Stimulated activated memory B cell treated with anti-CD40 and anti-IgM and Interleukin-4, amounts not matched to agents 10 μg/mL and 1 μg/mL and 100 μg/mL, for 72 hours (primary cell): ENCODE measurements at regions not wholly inside any gene's neighbourhood (a gene's known extent, or its start where the extent isn't known, plus 50 kb on each side); places are given as distances from the start of the nearest gene placed in this dataset.

Experiments
- ATAC-seq: fragments of 150-1000 bp; cut with Tn5 transposase; 2 replicates; pipeline ENCODE4 v1.10.0; 2021
- H3K27ac Mint-ChIP-seq: one replicate; pipeline ENCODE4 v1.8.0; 2022; ENCODE audit warnings: mild to moderate bottlenecking, mixed read lengths
- H3K27me3 Mint-ChIP-seq: one replicate; pipeline ENCODE4 v1.8.0; 2022; ENCODE audit warnings: mixed read lengths
- H3K36me3 Mint-ChIP-seq: one replicate; pipeline ENCODE4 v1.8.0; 2022; ENCODE audit warnings: mixed read lengths
- H3K4me1 Mint-ChIP-seq: one replicate; pipeline ENCODE4 v1.8.0; 2022; ENCODE audit warnings: mixed read lengths
- H3K4me3 Mint-ChIP-seq: one replicate; pipeline ENCODE4 v1.8.0; 2022; ENCODE audit warnings: mild to moderate bottlenecking, moderate library complexity, mixed read lengths
- H3K9me3 Mint-ChIP-seq: one replicate; pipeline ENCODE4 v1.8.0; 2022; ENCODE audit warnings: mixed read lengths

DNA sequence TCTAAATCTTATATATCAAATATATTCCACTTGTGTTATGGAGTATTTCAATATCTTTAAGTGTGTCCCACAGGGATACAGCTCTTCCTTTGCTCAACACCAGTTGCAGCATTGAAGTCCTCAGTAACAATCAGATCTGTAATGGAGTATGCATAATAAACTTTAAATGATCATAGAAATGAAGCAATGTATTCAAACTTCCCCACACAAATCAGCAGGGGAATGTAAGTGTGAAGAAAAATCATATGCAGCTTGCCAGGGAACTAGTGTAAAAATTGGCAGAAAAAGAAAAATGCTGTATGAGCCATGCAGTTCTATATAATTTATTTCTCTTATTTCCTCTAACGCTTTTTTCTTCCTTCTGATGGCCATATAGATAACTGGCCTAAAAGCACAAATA, 444.3 kb upstream of the VSTM2A start:
- Mint-ChIP-seq H3K4me1 (no peaks in the 10 kb centered on the region), H3K9me3 (peaks cover 3% of the 10 kb centered on the region), H3K27me3 (no peaks in the 10 kb centered on the region), H3K4me3 (no peak overlapping the region), H3K27ac (no peak overlapping the region), H3K36me3 (no peaks in the 10 kb centered on the region)
- ATAC-seq = no peak

DNA sequence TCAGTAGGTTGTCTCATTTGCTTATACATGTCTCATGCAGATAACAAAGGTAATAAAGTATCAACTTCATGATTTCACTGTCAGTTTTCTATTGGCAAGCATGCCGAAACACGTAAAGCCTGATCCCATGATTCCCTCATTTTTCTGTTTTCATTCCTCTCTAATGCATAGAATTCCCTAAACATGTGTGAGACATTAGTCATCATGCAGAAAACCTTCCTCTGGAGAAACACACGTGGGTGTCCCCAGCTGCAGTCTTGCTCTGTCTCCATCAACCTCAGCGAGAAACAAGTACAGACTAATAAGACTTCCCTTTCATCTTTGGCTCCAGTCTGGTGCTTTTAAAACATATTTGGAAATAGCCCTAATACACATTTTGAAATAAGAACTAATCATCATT, 432.7 kb upstream of the VSTM2A start:
- Mint-ChIP-seq H3K36me3 (no peaks in the 10 kb centered on the region), H3K27me3 (no peaks in the 10 kb centered on the region), H3K4me1 (no peaks in the 10 kb centered on the region), H3K9me3 (peaks cover 2% of the 10 kb centered on the region), H3K27ac (no peak overlapping the region), H3K4me3 (no peak overlapping the region)
- ATAC-seq = no peak

DNA sequence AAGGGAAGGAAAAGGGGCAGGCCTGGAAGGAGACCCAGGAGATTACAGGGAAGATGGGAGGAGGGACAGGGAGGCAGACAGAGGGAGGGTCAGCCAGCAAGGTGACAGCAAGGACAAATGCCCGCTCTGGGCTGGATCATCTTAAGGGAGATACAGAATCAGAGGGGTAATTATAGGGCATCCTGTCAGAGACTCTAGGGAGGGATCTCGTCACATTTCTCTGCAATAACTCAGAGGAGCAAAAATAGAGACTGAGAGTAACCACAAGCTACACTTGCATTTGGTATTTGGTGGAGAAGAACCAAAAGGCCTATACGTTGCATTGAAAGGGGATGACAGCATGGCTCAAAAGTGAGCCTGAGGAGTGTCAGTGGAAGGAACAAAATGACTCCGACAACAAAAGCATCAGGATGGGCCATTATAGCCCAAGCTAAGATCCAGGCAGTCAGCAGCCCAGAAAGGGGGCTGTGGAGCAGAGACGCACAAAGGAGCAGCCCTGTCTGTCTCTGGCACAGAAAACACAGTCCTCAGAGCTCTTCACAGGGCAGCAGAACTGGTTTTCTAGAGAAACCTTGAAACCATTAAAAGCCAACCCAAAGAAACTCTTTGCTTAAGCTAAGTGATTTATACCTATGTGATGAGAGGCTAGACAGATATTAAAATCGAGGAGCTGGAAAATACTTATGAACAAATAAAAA, 430.2 kb upstream of the VSTM2A start:
- Mint-ChIP-seq H3K4me3 (no peak overlapping the region), H3K4me1 (no peaks in the 10 kb centered on the region), H3K9me3 (peaks cover 2% of the 10 kb centered on the region), H3K36me3 (no peaks in the 10 kb centered on the region), H3K27me3 (no peaks in the 10 kb centered on the region), H3K27ac (no peak overlapping the region)
- ATAC-seq = peak; percentile 34

DNA sequence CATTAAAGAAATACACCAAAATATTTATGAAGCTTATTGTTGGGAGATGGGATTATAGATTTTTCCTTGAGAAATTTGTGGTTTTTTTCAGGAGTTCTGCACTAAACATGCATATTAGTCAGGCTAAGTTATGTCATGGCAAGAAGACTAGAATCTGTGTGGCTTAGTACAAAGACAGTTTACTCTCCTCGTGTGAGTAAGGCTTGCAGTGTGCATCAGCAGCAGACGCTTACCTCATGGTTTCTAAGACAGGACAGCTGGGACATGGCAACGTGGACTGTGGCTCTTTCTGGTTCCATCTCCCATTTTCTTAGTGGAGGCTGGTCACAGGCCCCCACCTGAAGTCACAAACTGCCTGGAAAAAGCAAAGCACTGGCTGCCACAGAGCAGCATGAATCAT, 429.6 kb upstream of the VSTM2A start:
- no peak overlapping the region for H3K27ac Mint-ChIP-seq
- no peaks in the 10 kb centered on the region for H3K4me1 Mint-ChIP-seq
- H3K4me3 Mint-ChIP-seq = no peak overlapping the region
- H3K27me3 Mint-ChIP-seq = no peaks in the 10 kb centered on the region
- ATAC-seq = no peak
- peaks cover 6% of the 10 kb centered on the region for H3K9me3 Mint-ChIP-seq
- no peaks in the 10 kb centered on the region for H3K36me3 Mint-ChIP-seq

DNA sequence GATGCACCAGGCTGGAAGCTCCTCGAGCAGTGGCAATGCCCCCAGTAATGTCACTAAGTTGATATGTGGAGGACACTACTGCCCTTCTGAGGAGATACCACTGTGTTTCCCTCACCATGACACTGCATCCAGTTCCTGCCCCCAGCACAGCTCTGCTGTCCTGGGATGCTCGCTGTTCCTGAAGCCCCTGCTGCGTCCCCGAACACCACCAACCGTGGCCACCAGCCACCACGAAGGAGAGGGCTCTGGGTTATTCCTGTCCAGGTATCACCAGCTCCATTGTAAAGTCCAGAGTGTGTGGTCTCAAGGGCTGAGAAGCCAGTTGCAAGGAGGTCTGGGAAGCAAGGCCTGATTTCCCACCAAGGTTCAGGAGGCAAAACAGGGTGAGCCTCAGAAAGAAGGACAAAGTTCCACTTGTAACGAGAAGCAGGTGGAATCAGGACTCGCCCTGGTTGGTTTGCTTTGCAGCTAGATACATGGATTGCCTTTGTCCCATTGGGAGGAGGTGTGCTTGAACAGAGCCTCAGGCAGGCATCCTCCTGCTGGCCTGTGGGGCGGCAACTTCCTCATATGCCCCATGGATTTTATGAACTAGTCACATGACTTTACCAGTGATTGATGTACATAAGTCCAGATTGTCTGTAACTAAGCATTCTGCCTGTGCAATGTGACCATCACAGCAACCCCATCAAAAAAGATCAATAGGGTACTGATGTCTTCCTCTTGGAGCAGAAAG, 427.0 kb upstream of the VSTM2A start:
- Mint-ChIP-seq H3K9me3 (peaks cover 5% of the 10 kb centered on the region), H3K4me3 (no peak overlapping the region), H3K36me3 (no peaks in the 10 kb centered on the region), H3K27ac (no peak overlapping the region), H3K27me3 (no peaks in the 10 kb centered on the region), H3K4me1 (no peaks in the 10 kb centered on the region)
- no peak for ATAC-seq

DNA sequence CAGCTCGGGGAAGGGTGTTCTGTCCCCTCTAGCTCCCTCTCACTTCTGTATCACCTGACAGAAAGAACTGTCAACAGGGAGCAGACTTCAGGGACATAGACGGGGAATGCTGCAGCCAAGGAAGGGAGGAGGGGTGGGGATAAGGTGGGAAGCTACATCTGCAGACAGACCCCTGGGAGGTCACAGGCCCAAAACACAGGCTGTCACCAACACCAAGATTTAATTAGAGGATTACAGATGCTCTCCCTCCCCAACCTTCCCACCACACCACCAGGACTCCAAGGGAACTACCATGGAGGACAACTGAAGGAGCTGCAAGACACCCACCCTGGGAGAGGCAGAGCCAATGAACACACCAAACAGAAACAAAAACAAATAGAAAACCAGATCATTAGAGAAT, 425.2 kb upstream of the VSTM2A start:
- H3K27ac Mint-ChIP-seq = no peak overlapping the region
- no peaks in the 10 kb centered on the region for H3K4me1 Mint-ChIP-seq
- no peaks in the 10 kb centered on the region for H3K36me3 Mint-ChIP-seq
- H3K4me3 Mint-ChIP-seq = no peak overlapping the region
- no peaks in the 10 kb centered on the region for H3K27me3 Mint-ChIP-seq
- H3K9me3 Mint-ChIP-seq = peaks cover 5% of the 10 kb centered on the region
- ATAC-seq = no peak

DNA sequence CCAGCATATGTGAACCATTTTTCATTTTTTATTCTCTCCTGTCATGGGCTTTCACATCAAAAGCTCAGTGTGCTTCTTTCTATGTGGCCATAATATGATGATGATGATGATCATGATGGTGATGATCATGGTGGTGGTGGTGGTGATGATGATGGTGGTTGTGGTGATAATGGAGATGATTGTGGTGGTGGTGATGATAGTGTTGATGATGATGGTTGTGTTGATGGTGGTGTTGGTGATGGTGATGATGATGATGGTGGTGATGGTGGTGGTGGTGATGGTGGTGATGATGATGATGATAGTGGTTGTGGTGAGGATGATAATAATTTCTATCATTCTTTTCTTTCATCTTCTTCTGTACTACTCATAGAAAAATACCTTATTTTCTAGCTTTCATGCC, 413.1 kb upstream of the VSTM2A start:
- no peak for ATAC-seq
- no peaks in the 10 kb centered on the region for H3K4me1 Mint-ChIP-seq
- H3K9me3 Mint-ChIP-seq = peaks cover 19% of the 10 kb centered on the region
- H3K4me3 Mint-ChIP-seq = no peak overlapping the region
- no peak overlapping the region for H3K27ac Mint-ChIP-seq
- H3K36me3 Mint-ChIP-seq = no peaks in the 10 kb centered on the region
- H3K27me3 Mint-ChIP-seq = no peaks in the 10 kb centered on the region

DNA sequence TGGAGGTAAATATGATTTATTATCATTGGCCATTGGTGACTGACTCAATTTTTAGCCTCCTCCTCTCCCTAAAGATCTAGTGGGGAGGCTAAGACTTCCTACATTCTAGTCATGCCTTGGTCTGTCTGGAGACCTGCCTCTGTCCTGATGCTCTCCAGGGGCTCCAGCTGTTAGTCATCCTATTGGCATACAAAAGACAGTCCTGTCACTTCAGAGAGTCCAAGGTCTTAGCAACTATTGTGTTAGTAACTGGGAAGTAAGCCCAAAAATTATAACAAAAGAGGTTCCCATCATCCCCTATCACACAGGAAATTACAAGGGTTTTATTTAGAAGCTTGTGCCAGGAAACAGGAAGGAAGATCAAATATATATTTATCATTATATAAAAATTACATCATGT, 400.6 kb upstream of the VSTM2A start:
- ATAC-seq = no peak
- H3K9me3 Mint-ChIP-seq = peaks cover 8% of the 10 kb centered on the region
- H3K36me3 Mint-ChIP-seq = no peaks in the 10 kb centered on the region
- H3K4me3 Mint-ChIP-seq = no peak overlapping the region
- no peaks in the 10 kb centered on the region for H3K27me3 Mint-ChIP-seq
- H3K27ac Mint-ChIP-seq = no peak overlapping the region
- H3K4me1 Mint-ChIP-seq = no peaks in the 10 kb centered on the region

DNA sequence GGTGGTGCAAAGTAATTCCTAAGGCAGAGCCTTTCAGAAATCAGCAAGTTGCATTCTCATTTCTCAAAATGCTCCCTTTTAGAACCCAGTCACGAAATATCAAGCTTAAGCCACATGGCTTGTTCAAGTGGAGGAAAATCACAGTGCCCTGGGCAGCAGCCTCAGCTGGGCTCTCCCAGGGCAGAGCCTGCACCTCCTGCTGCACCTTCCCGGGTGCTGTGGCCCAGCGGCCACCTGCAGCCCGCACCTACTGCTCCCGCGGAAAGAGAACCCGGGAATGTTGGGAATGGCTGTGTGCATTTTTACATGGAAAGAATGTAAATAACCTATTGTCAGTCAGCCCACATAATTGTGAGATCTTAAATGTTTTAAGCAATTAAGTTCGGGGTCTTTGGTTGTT, 396.5 kb upstream of the VSTM2A start:
- H3K36me3 Mint-ChIP-seq = no peaks in the 10 kb centered on the region
- no peak overlapping the region for H3K27ac Mint-ChIP-seq
- H3K9me3 Mint-ChIP-seq = peaks cover 14% of the 10 kb centered on the region
- ATAC-seq = no peak
- no peaks in the 10 kb centered on the region for H3K4me1 Mint-ChIP-seq
- H3K27me3 Mint-ChIP-seq = no peaks in the 10 kb centered on the region
- no peak overlapping the region for H3K4me3 Mint-ChIP-seq

DNA sequence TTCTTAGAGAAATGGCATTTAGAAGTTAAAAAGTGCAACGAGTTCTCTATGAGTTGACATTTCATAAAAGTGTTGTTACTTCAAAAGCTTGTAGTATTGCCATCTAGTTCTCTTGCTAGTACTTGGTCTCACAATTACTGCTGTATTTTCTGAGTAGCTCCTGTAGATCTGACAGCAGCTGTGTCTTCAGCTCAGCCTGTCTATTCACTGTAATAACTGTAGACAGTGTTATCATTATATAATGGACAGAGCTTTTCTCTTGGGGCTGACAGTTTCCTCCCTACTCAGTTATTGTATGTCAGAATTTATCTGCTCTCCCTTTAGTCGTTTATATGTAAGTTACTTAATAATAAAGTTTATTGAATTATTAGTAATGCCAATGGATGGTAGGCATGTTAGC, 388.7 kb upstream of the VSTM2A start:
- H3K27ac Mint-ChIP-seq = no peak overlapping the region
- no peaks in the 10 kb centered on the region for H3K36me3 Mint-ChIP-seq
- no peak for ATAC-seq
- H3K27me3 Mint-ChIP-seq = no peaks in the 10 kb centered on the region
- H3K4me3 Mint-ChIP-seq = no peak overlapping the region
- no peaks in the 10 kb centered on the region for H3K4me1 Mint-ChIP-seq
- H3K9me3 Mint-ChIP-seq = peaks cover 24% of the 10 kb centered on the region

DNA sequence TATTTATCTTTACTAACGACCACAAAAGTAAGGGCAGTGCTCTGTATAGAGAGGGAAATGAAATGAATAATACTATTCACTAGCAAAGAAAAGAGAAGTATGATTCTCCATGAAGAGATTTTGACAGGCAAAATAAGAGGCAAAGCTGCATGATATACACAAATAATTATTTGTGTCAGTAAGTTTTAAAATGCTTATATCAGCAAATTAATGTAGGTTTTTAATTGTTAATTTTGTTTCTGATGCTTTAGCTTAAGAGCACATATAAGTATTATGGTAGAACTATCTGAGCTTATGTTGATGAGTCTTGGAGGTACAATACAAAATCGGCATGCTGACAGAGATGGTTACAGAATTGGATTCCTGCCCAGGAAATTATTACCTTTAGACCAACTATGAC, 383.1 kb upstream of the VSTM2A start:
- no peak for ATAC-seq
- Mint-ChIP-seq H3K4me3 (no peak overlapping the region), H3K4me1 (no peaks in the 10 kb centered on the region), H3K36me3 (no peaks in the 10 kb centered on the region), H3K27ac (no peak overlapping the region), H3K9me3 (peaks cover 6% of the 10 kb centered on the region), H3K27me3 (no peaks in the 10 kb centered on the region)

DNA sequence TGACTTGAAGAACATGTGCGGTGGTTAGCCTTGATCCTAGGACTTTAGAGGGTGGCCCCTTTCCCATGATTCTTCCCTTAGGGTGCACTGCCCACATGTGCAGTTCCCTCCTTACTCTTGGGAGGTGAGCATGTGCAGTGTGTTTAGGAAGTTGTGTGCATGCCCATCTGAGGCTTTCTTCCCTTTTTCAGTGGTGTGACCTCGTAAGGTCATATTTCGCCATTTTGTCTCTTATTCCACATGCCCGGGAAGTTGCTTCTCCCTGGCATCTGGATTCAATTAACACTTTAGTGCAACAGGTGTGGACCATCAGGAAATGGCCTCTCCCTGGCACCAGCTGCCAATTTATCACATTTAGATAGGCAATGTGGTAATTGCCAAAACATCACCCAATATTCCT, 380.6 kb upstream of the VSTM2A start:
- ATAC-seq = no peak
- no peaks in the 10 kb centered on the region for H3K4me1 Mint-ChIP-seq
- H3K27me3 Mint-ChIP-seq = no peaks in the 10 kb centered on the region
- H3K4me3 Mint-ChIP-seq = no peak overlapping the region
- H3K27ac Mint-ChIP-seq = no peak overlapping the region
- peaks cover 6% of the 10 kb centered on the region for H3K9me3 Mint-ChIP-seq
- no peaks in the 10 kb centered on the region for H3K36me3 Mint-ChIP-seq

DNA sequence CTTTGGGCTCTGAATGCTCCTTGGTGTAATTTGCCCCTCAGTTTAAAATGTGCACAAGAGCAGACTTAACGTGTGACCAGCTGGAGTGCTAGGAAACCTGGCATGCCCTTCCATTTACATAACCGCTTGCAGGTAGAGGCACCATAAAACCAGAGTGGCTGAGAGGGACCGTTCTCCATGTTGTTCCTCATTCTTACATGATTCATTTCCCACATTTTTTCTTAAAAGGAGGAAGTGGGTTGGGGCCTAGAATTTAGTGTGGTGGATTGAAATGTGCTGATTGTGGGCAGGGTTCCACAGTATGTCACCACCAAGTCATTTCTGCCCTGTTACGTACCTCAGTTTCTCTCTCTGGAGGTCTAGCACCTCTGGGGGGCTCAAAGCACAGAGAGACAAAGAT, 375.8 kb upstream of the VSTM2A start:
- H3K9me3 Mint-ChIP-seq = peaks cover 7% of the 10 kb centered on the region
- H3K36me3 Mint-ChIP-seq = no peaks in the 10 kb centered on the region
- no peak overlapping the region for H3K4me3 Mint-ChIP-seq
- H3K27me3 Mint-ChIP-seq = no peaks in the 10 kb centered on the region
- no peaks in the 10 kb centered on the region for H3K4me1 Mint-ChIP-seq
- no peak for ATAC-seq
- H3K27ac Mint-ChIP-seq = no peak overlapping the region

DNA sequence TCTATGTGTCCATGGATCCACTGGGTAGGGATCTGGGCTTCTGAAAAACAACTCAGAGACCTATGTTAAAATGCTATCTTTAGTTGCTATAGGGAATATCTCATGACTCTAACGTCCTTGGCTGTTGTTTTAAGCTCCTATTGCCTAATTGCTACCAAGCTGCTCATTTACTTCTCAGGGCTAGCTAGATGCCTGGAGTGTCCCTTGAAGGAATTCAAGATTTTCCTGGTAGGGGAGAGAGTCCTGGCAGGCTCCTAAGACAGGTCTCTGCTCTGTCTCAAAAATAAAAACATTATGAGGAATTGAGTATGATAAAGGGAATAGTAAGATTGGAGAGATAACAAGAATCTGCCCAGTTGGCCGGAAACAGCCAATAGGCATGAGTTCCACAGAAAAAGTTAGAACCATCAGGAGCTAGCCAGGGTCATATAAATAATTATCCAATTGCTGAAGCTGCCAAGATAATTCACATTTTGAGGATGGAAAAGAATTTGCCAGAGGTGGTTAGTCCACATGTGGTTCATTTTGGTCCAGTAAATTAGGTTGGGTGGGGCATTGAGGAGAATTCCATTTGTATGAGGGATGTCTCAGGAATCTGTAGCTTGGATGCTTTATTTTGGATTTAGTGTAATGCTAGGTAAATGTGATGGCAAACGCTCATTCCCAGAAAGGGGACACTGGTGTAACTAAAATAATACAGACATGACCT, 362.7 kb upstream of the VSTM2A start:
- ATAC-seq = no peak
- Mint-ChIP-seq H3K9me3 (peaks cover 16% of the 10 kb centered on the region), H3K36me3 (no peaks in the 10 kb centered on the region), H3K27me3 (no peaks in the 10 kb centered on the region), H3K4me3 (no peak overlapping the region), H3K27ac (no peak overlapping the region), H3K4me1 (no peaks in the 10 kb centered on the region)

DNA sequence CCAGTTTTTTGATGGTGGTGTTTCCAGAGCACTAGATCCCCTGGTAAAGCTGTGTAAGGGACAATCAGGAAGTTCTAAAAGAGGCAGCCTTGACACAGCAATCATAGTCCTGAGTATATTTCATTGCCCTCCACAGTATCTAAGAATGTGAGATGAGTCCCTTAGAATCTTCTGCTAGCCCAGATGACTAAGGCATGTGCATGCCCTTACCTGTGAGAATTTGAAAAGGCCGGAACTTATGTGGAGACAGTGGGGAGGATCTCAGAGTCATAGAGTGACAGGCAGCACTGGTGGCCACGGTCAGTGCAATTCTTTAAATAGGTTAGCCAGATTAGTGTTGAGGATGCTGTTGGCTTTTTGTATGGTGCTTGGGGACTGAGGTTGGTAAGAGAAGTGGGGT, 361.4 kb upstream of the VSTM2A start:
- Mint-ChIP-seq H3K27ac (no peak overlapping the region), H3K4me3 (no peak overlapping the region)
- no peak for ATAC-seq

DNA sequence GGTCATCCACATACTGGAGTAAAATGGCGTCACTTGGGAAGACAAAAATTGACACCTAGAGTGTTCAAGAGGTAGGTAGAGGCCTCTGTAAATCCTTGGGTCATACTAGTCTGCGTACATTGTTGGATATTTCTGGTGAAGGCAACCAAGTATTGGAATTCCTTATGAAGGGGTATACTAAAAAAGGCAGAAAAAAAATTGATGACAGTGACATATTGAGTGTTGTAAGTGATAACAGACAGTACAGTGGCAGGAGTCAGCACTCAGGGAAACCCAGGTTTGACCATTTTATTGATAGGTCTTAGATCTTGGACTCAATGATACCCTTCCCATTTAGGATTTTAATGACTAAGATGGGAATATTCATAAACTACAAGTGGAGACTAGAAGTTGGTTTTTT, 359.1 kb upstream of the VSTM2A start:
- peaks cover 12% of the 10 kb centered on the region for H3K9me3 Mint-ChIP-seq
- H3K4me1 Mint-ChIP-seq = no peaks in the 10 kb centered on the region
- ATAC-seq = no peak
- H3K4me3 Mint-ChIP-seq = no peak overlapping the region
- H3K27ac Mint-ChIP-seq = no peak overlapping the region
- no peaks in the 10 kb centered on the region for H3K27me3 Mint-ChIP-seq
- H3K36me3 Mint-ChIP-seq = no peaks in the 10 kb centered on the region

More for the DNA sequence above, 361.4 kb upstream of the VSTM2A start:
- peaks cover 16% of the 10 kb centered on the region for H3K9me3 Mint-ChIP-seq
- no peaks in the 10 kb centered on the region for H3K4me1 Mint-ChIP-seq
- no peaks in the 10 kb centered on the region for H3K36me3 Mint-ChIP-seq
- H3K27me3 Mint-ChIP-seq = no peaks in the 10 kb centered on the region
